HG02588 (cell line): ENCODE measurements at regions not wholly inside any gene's neighbourhood (a gene's known extent, or its start where the extent isn't known, plus 50 kb on each side); places are given as distances from the start of the nearest gene placed in this dataset.
"Not testable (repeated sequence)": the region's sequence is repeated elsewhere in the genome, so short reads cannot be mapped to it uniquely, and the experiment has no call there.

Experiments
- ATAC-seq: cut with Tn5 transposase; IDR thresholded peaks from one replicate; pipeline ENCODE4 v1.9.1; 2021; ENCODE audit warnings: mild to moderate bottlenecking, moderate library complexity; ENCODE audit not compliant: unreplicated experiment

DNA sequence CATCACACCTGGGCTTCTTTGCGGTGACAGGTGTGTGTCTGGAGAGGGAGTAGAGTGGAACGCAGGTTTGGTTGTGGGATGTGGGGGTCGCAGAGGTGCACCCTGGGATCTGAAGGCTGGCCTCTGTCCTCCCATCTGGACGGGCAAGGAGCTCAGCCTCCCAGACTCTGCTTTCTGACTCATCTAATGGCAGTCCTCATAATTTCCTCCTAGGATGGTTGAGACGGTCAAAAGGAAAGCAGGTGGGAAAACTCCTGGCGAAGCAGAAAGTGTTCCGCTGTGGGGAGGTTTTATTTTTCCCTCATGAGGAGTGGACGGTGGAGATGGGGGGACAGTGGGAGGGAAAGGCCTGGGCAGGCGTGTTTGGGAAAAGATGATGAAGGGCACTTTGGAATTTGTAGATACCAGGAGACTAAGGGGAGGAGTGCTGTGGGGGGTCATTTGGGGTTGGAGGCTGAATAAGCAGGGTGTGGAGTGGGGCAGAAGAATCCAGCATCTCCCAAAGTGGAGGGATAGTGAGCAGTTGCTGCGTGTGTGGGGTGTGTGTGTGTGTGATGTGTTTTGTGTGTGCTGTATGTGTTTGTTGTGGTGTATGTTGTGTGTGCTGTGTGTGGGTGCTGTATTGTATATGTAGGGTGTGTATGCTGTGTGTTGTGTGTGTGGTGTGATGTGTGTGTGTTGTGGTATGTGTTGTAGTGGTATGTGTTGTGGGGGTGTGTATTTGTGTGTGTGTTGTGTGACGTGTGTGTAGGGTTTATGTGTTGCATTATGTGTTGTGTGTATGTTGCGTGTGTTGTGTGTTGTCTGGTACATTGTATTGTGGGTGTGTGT lies 97.2 kb upstream of the PODXL start:
- no peak for ATAC-seq

DNA sequence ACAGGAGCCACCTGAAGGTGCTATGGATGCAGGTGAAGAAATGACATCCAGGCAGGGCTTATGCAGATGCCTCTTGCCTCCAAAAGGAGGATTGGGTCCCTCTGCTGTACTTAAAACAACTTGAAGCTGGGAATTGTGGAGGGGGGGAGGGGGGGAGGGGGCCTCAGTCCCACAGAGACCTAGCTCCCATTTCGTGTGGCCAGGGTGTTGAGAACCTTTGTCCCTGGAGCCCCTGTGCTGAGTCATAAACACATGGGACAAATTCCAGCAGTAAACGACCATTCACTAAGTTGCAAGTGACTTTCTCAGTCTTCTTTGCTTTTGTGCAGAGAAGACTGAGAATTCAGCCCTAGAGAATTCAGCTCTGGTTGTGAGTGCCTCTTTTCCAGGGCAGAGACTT lies 96.5 kb upstream of the PODXL start:
- no peak for ATAC-seq

DNA sequence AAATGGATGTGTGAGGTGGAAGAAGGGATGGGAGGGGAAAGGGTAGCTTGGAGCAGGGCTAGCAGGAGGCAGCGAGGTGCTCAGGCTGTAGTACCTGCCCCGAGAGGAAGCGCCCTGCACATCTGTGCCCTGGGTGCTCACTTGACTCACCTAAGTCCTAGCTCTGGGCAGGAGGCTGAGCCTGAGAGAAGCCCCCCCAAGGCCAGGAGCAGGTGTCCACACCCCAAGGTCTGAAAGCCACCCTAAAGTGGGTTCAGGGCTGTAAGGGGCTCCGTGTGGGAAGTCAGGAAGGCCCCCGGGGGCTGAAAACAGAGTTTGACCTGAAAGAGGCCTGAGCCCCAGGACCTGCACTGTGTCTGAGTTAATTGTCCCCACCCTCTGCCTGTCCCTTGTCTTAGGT lies 95.8 kb upstream of the PODXL start:
- no peak for ATAC-seq

DNA sequence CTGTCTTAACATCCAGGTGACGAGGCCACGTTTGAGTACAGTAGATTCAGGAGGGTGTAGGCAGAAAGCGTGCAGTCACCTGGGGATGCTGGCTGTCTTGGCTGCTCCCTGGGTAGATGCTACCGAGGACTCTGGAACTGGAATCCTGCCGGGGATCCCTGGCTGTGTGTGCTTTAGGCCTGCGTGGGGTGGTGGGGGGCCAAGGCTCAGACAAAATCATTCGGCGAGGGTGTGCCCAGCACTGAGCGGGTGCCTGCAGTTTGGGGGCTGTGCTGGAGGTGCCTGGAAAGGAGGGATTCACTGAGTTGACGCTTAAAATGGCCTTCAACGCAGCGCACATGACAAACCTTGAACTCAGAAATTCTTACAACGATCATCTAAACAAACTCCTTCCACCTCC lies 93.5 kb upstream of the PODXL start:
- no peak for ATAC-seq

DNA sequence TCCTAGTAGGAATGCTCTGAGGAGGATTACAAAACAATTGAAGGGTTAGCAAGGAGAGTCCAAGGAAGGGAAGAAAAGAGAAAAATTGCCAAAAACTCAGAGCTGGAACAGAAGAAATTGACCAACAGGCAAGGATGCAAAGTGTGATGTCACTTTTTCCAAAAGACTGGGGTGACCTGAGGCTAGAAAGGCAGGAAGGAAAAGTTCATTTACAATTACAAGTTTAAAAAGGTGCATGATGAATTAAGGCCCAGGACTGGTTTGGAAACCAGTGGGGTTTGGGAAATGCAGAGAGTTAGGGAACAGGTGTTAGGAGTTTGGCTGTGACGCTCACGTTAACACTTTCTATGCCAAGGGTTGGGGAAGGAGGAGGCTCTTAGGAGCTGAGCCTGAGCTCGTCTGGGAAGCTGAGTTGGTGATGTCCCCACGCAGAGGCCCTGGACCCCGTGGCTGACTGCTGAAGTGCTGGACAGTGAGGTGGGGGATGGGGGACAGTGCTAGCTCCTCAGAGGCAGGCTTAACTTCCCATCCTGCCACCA lies 92.6 kb upstream of the PODXL start:
- no peak for ATAC-seq

DNA sequence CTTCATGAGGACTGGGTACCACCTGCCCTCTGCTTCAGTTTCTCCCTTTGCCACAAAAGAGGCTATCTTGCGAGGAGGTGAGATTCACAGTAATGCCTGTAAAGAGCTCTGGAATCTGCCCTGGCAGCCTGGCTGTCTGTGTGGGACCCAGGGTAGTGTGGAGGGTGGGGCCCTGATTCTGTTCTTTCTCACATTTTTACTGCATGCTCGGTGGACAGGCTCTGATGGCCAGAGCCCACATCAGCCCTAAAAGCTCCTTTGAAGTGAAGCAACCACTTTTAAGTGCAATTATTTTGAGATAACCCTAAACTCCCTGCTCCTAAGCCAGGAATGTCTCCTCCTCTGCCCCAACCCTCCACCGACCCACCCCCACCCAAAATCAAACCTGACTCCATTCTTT lies 92.1 kb upstream of the PODXL start:
- ATAC-seq, result no peak

DNA sequence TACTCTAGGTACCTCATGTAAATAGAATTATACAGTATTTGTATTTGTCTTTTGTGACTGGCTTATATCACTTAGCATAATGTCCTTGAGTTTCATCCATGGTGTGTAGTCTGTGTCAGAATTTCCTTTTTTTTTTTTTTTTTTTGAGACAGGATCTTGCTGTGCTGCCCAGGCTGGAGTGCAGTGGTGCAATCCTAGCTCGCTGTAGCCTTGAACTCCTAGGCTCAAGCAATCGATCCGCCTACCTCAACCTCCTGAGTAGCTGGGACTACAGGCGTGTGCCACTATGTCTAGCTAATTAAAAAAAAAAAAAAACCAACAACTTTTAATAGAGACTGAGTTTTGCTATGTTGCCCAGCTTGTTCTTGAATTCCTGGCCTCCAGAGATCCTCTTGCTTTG lies 89.8 kb upstream of the PODXL start:
- ATAC-seq, result no peak

DNA sequence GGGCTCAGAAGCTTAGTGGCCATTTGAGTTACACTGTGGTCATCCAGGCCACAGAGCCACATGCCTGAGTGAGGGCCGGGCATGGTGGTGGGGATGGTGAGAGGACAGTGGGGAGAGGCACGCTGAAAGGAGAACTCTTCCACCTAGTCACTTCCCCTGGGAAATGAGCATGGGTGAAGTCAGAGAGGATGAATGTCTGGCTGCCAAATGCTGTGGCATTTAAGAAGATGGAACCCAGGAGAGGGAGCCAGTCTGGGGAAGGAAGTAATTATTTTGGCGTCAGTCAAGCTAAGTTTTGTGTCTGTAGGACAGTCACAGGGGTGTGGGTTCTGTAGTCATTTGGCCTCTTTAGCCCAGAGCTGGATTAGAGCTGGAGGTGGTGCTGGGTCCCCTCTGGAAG lies 86.0 kb upstream of the PODXL start:
- ATAC-seq, result no peak

DNA sequence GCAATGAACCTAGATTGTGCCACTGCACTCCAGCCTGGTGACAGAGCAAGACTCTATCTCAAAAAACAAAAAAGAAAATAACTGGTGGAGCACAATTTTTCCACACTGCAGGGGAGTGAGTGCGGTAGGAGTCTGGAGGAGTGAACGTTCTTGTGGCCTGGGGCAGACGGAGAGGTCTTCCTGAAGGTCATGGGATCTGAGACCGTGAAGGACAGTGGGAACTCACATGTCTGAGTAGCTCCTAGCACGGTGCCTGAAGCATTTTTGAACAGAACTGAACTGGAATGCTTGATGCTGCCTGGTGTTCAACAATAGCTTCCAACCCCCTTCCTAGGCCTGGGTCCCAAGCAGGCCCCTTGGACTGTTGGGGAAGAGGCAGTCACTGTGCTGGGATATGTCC lies 84.3 kb upstream of the PODXL start:
- ATAC-seq, result no peak

DNA sequence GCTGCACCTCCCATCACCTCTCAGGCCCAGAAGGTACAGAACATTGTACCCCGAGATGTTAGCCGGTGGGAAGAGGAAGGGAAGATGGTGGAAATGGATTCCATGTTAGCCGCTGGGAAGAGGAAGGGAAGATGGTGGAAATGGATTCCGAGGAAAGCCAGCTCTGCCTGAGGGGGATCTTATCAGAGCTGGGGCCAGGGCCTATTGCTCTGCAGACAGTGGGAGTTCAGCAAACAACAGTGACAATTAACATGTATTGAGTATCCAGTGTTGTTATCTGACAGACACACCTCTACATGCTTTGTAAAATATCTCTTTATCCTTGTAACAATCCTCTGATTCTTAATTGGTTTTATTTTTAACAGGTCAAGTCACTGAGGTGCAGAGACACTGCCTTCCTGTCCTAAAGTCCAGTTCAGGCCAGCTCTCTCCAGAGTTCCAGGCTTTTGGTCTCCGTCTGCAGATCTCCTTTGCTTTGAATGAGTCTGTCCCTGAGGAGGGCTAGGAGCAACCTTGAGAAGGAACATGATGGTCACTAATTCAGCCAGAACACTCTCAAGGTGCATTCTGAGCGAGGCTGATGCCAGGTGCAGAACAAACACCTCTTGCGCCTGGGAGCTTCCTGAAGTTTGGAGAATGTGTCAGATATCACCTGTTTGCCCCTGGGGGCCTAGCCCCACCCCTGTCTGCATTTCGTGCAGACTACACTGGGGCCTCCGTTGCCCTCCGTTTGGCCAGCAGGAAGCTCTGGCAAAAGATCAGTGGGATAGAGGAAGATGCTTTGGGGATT lies 82.4 kb upstream of the PODXL start:
- no peak for ATAC-seq

DNA sequence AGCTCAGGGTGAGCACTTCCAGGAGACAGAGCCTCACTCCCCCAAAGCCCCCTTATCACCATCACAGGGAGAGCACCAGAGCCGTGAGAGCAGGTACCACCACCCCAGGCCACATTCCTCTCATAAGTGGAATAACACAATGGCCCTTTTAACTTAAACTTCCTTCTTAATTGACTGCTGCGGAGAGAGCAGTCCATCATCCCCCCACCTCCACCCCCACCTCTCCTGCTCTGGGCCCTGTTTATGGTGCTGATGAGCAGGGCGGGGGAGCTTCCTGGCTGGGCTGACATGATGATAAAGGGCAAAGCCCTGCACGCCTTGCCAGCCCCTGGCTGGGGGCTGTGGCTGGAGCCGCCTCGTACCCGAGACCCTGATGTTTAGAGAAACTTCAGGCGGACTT lies 81.4 kb upstream of the PODXL start:
- ATAC-seq, result no peak

DNA sequence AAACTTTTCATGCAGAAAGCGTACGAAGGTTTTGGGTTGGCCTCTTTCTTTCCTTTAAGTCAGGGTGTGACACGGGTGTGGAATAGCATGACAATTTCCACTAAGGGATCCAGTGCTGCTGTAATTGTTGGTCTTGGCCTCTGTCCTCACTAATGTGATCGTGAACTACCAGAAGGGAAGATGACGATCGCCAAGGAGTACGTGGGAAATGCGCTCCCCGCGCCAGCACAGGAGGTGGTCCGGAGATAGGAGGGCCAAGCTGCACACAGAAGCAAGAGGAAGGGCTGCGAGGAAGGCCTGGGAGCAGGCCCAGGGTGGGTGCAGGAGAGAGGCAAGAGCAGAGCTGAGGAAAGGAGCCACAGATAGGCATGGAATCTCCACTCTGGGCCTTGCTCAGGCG lies 79.7 kb upstream of the PODXL start:
- ATAC-seq, result no peak

DNA sequence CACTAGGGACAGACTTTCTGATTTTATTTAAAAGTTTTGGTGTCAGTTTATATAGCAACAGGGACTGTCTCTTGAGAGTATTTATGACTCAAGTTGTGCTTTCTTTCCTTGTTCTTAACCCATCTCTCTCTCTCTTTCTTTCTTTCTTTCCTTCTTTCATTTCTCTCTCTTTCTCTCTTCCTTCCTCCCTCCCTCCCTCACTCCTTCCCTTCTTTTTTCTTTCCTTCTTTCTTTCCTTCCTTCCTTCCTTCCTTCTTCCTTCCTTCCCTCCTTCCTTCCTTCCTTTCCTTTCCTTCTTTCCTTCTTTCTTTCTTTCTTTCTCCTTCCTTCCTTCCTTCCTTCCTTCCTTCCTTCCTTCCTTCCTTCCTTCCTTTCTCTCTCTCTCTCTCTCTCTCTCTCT lies 77.8 kb upstream of the PODXL start:
- not testable (repeated sequence) for ATAC-seq

DNA sequence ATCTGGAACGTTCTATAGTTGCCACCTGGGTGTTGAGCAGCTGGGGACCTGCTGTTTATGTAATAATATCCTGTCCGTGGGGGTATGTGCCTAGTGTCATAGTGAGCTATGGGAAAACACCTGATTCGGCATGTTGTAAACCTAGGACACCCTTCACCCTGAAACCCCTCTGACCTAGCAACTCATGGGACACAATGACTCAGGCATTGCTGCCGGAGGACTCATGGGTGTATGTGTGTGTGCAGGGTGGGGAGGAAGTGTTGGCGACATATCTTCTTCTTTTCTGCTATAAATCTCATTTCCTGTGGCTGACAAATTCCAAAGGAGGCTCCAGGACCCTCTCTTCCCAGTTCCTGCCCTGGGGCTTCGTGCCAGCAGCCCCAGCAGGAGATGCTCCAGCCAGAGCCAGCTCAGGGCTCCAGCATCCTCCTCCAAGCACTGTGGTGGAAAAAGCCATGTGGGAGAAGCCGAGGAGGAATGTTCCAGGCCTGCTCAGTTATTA lies 77.0 kb upstream of the PODXL start:
- ATAC-seq, result no peak

DNA sequence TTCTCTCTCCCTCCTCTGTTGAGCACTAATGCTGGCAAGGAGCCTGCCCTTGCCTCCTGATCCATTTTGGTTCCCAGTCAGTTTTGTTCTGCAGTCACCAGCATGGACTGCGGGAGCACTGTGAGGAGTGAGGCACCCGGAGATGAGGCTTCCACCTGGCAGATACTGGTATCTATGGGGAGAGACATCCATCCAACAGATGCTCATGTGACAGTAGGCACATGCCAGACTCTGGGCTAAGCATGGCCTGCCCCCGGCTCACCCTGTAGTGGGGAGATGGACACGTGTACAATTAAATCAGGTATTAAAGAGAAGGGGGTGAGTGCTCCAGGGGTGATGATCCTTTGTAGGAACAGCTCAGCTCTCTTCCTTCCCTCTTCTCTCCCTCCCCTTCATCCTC lies 74.0 kb upstream of the PODXL start:
- no peak for ATAC-seq

DNA sequence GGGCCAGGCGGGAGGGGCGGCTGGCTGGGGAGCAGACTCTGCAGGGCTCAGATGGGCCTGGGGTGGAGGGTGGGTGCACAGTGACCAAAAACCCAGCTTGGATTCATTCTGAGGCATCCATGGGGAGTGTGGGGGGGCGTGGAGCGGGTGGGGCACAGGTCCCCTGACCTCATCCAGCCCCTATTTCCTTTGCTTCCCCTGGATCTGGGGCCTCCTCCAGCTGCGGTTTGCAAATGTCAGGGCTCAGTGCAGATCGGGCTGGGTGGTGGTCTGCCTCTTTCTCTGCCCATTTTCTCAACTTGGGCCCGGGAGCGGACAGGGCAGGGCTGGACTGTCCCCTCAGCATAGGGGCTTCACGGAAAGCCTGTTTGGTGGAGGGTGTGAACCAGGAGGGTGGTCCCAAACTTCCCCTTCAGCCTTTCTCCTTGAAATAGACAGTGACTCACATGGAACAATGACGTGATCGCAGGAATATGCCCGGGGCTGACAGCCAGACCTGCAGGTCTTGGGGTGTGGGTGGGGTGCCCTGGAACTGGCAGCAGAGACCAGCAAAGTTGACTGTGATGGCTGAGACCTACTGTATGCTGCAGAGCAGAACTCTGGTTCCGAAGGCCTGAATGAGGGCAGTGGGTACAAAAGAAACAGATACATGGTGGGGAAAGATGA lies 72.9 kb upstream of the PODXL start:
- no peak for ATAC-seq

DNA sequence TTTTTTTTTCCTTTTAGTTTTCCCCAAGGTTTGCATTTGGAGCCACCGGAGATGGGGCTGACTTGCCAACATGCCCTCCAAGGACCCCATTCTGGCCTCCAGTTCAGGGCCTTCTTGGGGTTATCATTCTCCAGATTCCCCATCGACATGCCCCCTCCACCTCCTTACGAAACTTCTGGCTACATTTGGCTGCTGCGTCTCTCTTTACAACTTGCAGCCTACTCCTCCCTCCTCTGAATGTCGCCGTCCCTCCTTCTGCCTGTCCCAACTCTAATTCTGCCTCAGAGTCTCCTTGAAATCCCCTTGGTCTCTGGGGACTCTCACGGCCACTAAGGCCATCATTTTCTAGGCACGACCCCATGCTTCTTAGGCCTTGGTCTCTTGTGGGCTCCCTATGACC lies 72.2 kb upstream of the PODXL start:
- ATAC-seq, result no peak

DNA sequence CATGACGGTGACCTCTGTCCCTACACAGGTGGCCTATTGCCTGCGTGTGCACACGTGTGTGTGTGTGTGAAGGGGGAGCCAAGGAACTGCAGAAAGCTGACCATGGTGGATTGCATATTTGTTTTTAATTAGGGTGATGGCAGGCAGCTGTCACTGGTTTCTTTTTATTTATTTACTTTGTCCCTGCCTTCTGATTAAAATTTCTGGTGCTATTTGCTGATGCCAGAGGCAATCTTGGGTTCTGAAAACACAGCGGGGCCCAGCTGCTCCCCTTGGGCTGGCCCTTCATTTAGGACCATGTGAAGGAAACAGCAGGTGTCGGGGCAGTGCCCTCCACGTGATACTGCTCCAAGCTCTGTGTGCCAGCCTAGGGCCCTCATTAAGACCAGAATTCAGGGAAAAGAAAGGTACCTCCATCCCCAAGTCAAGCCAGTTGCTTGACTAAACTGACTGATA lies 71.3 kb upstream of the PODXL start:
- no peak for ATAC-seq

DNA sequence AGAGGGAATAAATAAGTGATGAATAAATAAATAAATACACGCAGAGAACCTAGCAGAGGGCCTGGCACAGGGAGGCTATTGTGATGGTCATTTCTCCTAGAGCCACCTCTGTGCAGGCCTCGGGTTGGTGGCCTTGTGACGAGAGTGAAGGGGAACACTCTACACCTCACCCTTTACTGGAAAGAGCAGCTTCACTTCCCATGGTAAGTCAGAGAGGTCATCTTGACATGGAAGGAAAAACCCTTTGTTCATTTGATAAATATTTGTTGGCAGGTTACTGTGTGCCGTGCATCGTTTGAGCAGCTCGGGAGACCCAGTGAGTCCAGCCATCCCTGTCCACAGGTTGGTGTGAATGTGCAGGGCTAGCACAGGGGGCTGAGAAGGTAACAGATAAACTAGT lies 70.2 kb upstream of the PODXL start:
- no peak for ATAC-seq

DNA sequence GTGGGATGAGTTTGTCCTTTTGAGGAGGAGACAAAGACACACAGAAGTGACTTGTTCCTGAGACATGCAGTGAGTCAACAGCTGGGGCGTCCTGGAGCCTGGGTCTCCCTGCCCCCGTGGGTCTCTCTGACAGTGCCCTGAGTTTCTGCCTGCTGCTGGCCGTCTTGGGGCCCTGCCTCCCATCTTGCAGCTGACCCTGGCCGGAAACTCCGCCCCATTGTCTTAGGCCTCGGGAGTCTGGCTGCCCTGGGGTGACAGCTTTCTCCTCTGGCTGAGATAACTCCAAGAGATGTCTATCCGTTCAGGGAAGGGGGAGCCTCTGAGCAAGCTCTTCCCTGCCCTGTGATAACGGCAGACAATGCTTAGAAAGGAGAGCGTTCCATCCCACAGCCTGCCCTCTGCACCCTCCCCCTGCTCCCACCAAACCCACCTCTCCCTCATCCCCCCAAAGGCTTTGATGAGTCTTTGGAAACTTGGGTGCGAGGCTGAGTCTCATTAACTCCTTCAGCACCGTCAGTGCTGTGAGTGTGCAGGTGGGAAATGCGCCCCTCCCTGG lies 69.5 kb upstream of the PODXL start:
- no peak for ATAC-seq

DNA sequence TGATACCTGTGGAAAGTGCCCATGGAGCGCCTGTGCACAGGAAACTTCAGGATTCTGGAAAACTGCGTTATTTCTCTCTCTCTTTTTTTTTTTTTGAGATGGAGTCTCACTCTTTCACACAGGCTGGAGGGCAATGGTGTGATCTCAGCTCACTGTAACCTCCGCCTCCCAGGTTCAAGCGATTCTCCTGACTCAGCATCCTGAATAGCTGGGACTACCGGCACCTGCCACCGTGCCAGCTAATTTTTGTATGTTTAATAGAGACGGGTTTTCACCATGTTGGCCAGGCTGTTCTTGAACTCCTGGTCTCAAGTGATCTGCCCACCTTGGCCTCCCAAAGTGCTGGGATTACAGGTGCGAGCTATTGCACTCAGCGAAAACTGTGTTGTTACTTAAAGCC lies 68.9 kb upstream of the PODXL start:
- ATAC-seq, result not testable (repeated sequence)
